Testis (tissue), 2 donors: ENCODE measurements at regions not wholly inside any gene's neighbourhood (a gene's known extent, or its start where the extent isn't known, plus 50 kb on each side); places are given as distances from the start of the nearest gene placed in this dataset.

ENCODE experiments used
- DNase-seq: peaks from one replicate; pipeline ENCODE4 v3.0.0-alpha.2; 2019
- H3K27ac ChIP-seq, 2 donors: fragments of 200-600 bp; sonication (generic); one replicate each; pipeline ENCODE4 v1.5.1; 2019
- H3K27me3 ChIP-seq: fragments of 200-600 bp; sonication (generic); one replicate; pipeline ENCODE4 v1.5.1; 2019
- H3K36me3 ChIP-seq: fragments of 200-600 bp; sonication (generic); one replicate; pipeline ENCODE4 v1.5.1; 2017; ENCODE audit warnings: low read depth; ENCODE audit errors: missing control alignments
- H3K4me1 ChIP-seq: fragments of 200-600 bp; sonication (generic); one replicate; pipeline ENCODE4 v1.5.1; 2019
- H3K4me3 ChIP-seq, 2 donors: fragments of 200-600 bp; sonication (generic); one replicate each; pipeline ENCODE4 v1.5.1; 2017 to 2019
- H3K9me3 ChIP-seq: fragments of 200-600 bp; sonication (generic); one replicate; pipeline ENCODE4 v1.5.1; 2017
- POLR2A ChIP-seq: fragments of 450-650 bp; IDR thresholded peaks from one replicate; pipeline ENCODE4 v1.6.1; 2017; ENCODE audit warnings: antibody characterized with exemption, mild to moderate bottlenecking, moderate library complexity
- WGBS, 2 donors: methylation state at CpG; one replicate each; pipeline ENCODE4 v1.1.5; 2018; 5-methylcytosine and 5-hydroxymethylcytosine counted together
- intact Hi-C: fragments of 100-400 bp; cut with DNase I; formaldehyde crosslinking; loops from one replicate; pipeline ENCODE4 v1.15.1; 2023; ENCODE audit warnings: low total_unique reads
- TF ChIP-seq, protein P1 (sequence below), 3 experiments: fragments of 450-650 bp in 2 of 3; fragments of 200-600 bp in 1 of 3; sonication (generic) in 1 of 3; IDR thresholded peaks; one replicate each; pipeline ENCODE4 v1.5.1; 2016 to 2019; ENCODE audit warnings: antibody characterized with exemption in 3 of 3, mild to moderate bottlenecking in 2 of 3, moderate library complexity in 1 of 3

DNA sequence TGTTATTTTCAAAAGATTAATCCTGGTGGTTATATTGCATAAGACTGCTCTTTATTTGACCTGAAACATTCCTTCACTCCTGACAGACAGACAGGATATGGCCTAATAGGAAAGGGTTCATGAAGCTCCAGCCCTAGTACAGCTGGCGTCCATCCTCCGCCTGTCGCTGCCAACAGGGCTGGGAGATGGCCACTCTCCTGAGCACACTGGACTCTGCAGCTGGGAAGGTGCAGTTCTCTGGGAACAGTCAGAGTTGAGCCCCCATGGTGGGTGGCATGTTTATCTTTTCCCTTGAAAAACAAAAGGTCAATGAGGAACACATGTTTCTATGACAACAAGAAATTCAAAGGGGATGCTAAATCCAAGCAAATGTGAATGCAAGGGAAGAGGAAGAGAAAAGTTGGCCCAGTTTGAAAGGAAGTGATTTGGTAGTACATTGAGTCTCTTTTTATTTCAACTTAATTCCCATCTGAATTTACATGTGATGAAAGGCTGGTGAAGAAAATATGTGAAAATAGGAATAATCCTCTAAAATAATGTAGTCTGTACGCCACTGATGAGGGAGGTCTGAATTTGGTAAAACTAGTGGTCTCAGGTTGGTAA lies 89.9 kb upstream of the DCN start:
- DNase-seq = peak; percentile 77
- Histone ChIP-seq H3K27ac (peak overlapping the region; percentile 22 to 65), H3K4me3 (no peak overlapping the region), H3K4me1 (no peaks in the 10 kb centered on the region), H3K9me3 (no peaks in the 10 kb centered on the region), H3K27me3 (no peaks in the 10 kb centered on the region), H3K36me3 (no peaks in the 10 kb centered on the region)
- intact Hi-C loops = no loop called here
- no peak for TF ChIP-seq POLR2A
- TF ChIP-seq, protein P1, sequence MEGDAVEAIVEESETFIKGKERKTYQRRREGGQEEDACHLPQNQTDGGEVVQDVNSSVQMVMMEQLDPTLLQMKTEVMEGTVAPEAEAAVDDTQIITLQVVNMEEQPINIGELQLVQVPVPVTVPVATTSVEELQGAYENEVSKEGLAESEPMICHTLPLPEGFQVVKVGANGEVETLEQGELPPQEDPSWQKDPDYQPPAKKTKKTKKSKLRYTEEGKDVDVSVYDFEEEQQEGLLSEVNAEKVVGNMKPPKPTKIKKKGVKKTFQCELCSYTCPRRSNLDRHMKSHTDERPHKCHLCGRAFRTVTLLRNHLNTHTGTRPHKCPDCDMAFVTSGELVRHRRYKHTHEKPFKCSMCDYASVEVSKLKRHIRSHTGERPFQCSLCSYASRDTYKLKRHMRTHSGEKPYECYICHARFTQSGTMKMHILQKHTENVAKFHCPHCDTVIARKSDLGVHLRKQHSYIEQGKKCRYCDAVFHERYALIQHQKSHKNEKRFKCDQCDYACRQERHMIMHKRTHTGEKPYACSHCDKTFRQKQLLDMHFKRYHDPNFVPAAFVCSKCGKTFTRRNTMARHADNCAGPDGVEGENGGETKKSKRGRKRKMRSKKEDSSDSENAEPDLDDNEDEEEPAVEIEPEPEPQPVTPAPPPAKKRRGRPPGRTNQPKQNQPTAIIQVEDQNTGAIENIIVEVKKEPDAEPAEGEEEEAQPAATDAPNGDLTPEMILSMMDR (IDR thresholded peaks at IDR 0.05) = no peak
- WGBS, 2 donors = 48 to 62% methylated on average over 4 of the region's 4 CpGs

DNA sequence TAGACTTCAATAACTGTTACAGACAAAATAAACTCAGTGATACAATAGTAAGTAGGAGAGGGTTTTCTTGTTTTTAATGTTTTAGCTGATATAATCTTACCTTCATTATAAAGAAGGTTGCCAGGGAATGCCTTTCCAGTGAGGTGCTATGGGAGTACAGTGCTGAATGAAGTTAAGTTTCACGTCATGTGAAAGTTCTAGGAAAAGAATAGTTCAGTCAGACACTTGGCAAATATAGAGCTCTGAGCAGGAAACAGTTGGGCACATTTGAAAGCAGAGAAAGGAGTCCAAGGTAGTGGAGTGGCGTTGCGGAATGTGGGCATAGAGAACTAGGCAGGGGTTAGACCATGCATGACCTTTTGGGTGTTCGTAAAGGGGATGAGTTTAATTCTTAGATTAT lies 88.6 kb upstream of the DCN start:
- no peak for DNase-seq
- H3K27me3 ChIP-seq = no peaks in the 10 kb centered on the region
- H3K4me3 ChIP-seq = no peak overlapping the region
- no peaks in the 10 kb centered on the region for H3K36me3 ChIP-seq
- H3K27ac ChIP-seq = peak overlapping the region in 1 of 2 donors; percentile 54
- no peaks in the 10 kb centered on the region for H3K9me3 ChIP-seq
- intact Hi-C loops = no loop called here
- no peaks in the 10 kb centered on the region for H3K4me1 ChIP-seq
- WGBS, 2 donors = 73 to 76% methylated on average over 4 of the region's 4 CpGs
- TF ChIP-seq POLR2A = no peak
- TF ChIP-seq, protein P1 (IDR thresholded peaks at IDR 0.05) = no peak

DNA sequence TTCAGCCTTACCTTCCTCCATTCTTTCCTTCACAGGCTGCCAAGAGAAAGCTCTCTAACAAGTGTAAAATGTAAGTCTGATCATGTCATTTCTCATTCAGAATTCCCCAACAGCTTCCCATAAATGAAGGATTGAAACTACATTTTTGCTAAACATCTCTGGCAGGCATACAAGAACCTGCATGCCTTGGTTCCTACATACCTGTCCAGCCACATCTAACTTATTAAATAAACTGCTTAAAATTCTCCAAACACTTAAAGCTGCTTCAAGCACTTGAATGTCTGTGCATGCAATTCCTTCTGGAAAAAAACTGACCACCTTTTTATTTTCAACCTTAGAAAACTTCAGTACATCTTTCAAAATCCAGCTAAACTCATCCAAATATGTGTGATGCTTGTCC lies 84.4 kb upstream of the DCN start:
- H3K27ac ChIP-seq = no peak overlapping the region
- DNase-seq = no peak
- H3K4me1 ChIP-seq = no peaks in the 10 kb centered on the region
- TF ChIP-seq POLR2A = no peak
- TF ChIP-seq, protein P1 (IDR thresholded peaks at IDR 0.05) = no peak
- H3K9me3 ChIP-seq = no peaks in the 10 kb centered on the region
- no peak overlapping the region for H3K4me3 ChIP-seq
- intact Hi-C loops = no loop called here
- no peaks in the 10 kb centered on the region for H3K36me3 ChIP-seq
- no peaks in the 10 kb centered on the region for H3K27me3 ChIP-seq

DNA sequence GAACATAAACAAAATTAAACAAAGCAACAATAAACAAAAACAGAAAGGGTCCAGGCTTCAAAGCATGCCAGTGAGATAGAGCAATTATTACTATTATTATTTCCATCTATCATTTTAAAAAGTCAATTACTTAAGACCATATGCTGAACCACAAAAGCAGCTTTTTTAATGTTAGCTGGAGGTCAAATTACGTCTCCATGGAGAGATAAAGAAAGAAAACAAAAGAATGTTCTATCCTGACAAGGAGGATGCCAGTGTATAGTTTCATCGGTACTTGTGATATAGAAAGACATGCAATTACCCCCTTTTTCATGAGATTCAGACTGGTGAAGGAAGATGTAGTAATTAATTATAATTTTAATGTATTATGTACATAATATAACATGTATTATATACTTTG lies 81.6 kb upstream of the DCN start:
- Histone ChIP-seq H3K4me1 (no peaks in the 10 kb centered on the region), H3K9me3 (no peaks in the 10 kb centered on the region), H3K27me3 (no peaks in the 10 kb centered on the region), H3K36me3 (no peaks in the 10 kb centered on the region), H3K4me3 (no peak overlapping the region), H3K27ac (no peak overlapping the region)
- TF ChIP-seq, protein P1 (IDR thresholded peaks at IDR 0.05) = no peak
- no peak for TF ChIP-seq POLR2A
- intact Hi-C loops = no loop called here
- no peak for DNase-seq
- whole genome bisulfite sequencing, 2 donors = 70 to 80% methylated on average over 2 of the region's 2 CpGs
